ENCODE measurements at regions not wholly inside any gene's neighbourhood (a gene's known extent, or its start where the extent isn't known, plus 50 kb on each side); places are given as distances from the start of the nearest gene placed in this dataset.

DNA sequence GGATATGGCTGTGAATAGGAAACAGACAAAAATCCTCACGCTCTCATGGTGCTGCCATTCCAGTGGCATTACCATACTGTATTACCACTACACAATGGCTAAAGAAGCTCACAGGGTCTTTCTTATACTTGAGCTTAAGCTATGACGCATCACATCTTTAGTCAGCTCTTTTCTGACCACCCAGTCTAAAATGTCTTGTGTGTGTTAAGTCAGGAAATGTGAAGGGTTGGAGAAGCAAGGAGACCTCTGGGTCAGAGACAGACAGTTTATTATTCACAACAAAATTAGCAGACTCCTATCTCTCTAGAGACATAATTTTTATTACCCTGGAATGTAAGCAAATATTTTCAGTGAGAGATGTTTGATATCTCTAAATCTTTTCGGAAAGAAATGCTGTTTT lies 1583.2 kb upstream of the WWC1 start:
- ATAC-seq, result no peak
- Histone ChIP-seq H3K36me3 (replicated peaks in 1 of 2; ENCODE audit: control insufficient read depth in 1 of 2, insufficient read depth in 2 of 2, low read length in 2 of 2) (no peaks in the 10 kb centered on the region), H2AFZ (ENCODE audit: low read length) (no peak overlapping the region), H3K79me2 (ENCODE audit: insufficient read depth, low read length) (no peaks in the 10 kb centered on the region), H3K27me3 (ENCODE audit: control insufficient read depth in 1 of 2, insufficient read depth in 2 of 2, low read length in 2 of 2) (no peaks in the 10 kb centered on the region), H3K9me3 (ENCODE audit: low read length) (peaks cover 93% of the 10 kb centered on the region), H4K20me1 (ENCODE audit: insufficient read depth, low read length) (no peaks in the 10 kb centered on the region), H3K4me2 (ENCODE audit: low read depth, low read length) (no peak overlapping the region), H3K9ac (ENCODE audit: insufficient read depth, low read depth, low read length) (no peak overlapping the region), H3K27ac (ENCODE audit: extremely low read length, insufficient read depth, low read length) (no peak overlapping the region), H3K4me1 (ENCODE audit: insufficient read depth, low read length) (no peaks in the 10 kb centered on the region), H3K4me3 (replicated peaks in 1 of 3; ENCODE audit: insufficient read depth in 1 of 3, low read depth in 2 of 3, low read length in 3 of 3) (no peak overlapping the region)
- in situ Hi-C loops (cut with HindIII; ENCODE audit: extremely low pct_ligation_motif_present, low pct_unique_long_range_greater_than_20kb) (no loop called here), intact Hi-C loops (cut with micrococcal nuclease; ENCODE audit: unreplicated experiment) (no loop called here)
- DNase-seq (ENCODE audit: low spot score), result no peak
- WGBS (ENCODE audit: low lambda C conversion rate), result 44% methylated on average over 3 of the region's 3 CpGs
- no peak for FAIRE-seq
- BruUV-seq (replicated peaks), result no TSS peak
- ChIA-PET CTCF (ENCODE audit: low intra/inter-chr PET ratio, low total read pairs) (no interaction called here), POLR2A (no interaction called here)
- no peak for TF ChIP-seq ERF (CRISPR knock-in tag; IDR thresholded peaks at IDR 0.05)
- TF ChIP-seq, protein P1, sequence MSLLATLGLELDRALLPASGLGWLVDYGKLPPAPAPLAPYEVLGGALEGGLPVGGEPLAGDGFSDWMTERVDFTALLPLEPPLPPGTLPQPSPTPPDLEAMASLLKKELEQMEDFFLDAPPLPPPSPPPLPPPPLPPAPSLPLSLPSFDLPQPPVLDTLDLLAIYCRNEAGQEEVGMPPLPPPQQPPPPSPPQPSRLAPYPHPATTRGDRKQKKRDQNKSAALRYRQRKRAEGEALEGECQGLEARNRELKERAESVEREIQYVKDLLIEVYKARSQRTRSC (CRISPR knock-in tag; IDR thresholded peaks at IDR 0.05; ENCODE audit: low read depth), result no peak
- TF ChIP-seq ZNF878 (CRISPR knock-in tag; IDR thresholded peaks at IDR 0.05), result no peak
- no peak for TF ChIP-seq STAG1 (CRISPR knock-in tag; IDR thresholded peaks at IDR 0.05)

DNA sequence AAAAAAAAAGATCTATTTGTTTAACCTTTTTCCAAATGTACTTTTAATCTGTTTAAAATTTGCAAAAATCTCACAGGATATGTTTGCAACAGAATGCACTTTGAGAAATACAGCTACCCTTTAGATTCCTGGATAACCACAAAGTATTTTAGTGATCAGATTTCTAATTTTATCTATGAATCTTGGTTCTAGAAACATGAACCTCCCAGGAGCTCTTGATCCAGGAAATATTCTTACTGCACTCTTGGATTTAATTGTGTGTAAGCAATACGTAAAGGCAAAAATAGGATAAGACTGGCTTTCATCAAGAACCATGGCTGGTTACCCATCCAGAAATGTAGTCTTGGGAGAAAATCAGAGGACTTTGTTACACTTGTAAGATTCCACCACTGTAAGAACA lies 1581.8 kb upstream of the WWC1 start:
- no peak for ATAC-seq
- CTCF ChIA-PET (ENCODE audit: low intra/inter-chr PET ratio, low total read pairs), result no interaction called here
- H3K4me1 ChIP-seq (ENCODE audit: insufficient read depth, low read length), result no peaks in the 10 kb centered on the region
- WGBS (ENCODE audit: low lambda C conversion rate), result 83% methylated on average over 1 of the region's 1 CpG
- no peaks in the 10 kb centered on the region for H3K27me3 ChIP-seq (ENCODE audit: control insufficient read depth in 1 of 2, insufficient read depth in 2 of 2, low read length in 2 of 2)
- no peak overlapping the region for H3K4me2 ChIP-seq (ENCODE audit: low read depth, low read length)
- no peaks in the 10 kb centered on the region for H3K79me2 ChIP-seq (ENCODE audit: insufficient read depth, low read length)
- no peak overlapping the region for H2AFZ ChIP-seq (ENCODE audit: low read length)
- intact Hi-C loops (cut with micrococcal nuclease; ENCODE audit: unreplicated experiment), result no loop called here
- TF ChIP-seq SALL2 (CRISPR knock-in tag; IDR thresholded peaks at IDR 0.05), result no peak
- no peak for TF ChIP-seq SOX5 (CRISPR knock-in tag; IDR thresholded peaks at IDR 0.05; ENCODE audit: borderline replicate concordance)
- TF ChIP-seq HCFC1 (IDR thresholded peaks at IDR 0.05; ENCODE audit: low read depth, low read length), result no peak
- TF ChIP-seq ZSCAN9 (CRISPR knock-in tag; IDR thresholded peaks at IDR 0.05; ENCODE audit: borderline replicate concordance), result no peak
- TF ChIP-seq, protein P2, sequence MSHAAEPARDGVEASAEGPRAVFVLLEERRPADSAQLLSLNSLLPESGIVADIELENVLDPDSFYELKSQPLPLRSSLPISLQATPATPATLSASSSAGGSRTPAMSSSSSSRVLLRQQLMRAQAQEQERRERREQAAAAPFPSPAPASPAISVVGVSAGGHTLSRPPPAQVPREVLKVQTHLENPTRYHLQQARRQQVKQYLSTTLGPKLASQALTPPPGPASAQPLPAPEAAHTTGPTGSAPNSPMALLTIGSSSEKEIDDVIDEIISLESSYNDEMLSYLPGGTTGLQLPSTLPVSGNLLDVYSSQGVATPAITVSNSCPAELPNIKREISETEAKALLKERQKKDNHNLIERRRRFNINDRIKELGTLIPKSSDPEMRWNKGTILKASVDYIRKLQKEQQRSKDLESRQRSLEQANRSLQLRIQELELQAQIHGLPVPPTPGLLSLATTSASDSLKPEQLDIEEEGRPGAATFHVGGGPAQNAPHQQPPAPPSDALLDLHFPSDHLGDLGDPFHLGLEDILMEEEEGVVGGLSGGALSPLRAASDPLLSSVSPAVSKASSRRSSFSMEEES (CRISPR knock-in tag; IDR thresholded peaks at IDR 0.05), result no peak
- TF ChIP-seq HDAC2 (CRISPR knock-in tag; IDR thresholded peaks at IDR 0.05), result no peak
- no peak for TF ChIP-seq SALL1 (CRISPR knock-in tag; IDR thresholded peaks at IDR 0.05)
- TF ChIP-seq ZNF672 (CRISPR knock-in tag; IDR thresholded peaks at IDR 0.05), result no peak
- TF ChIP-seq ZNF607 (CRISPR knock-in tag; IDR thresholded peaks at IDR 0.05; ENCODE audit: borderline replicate concordance), result no peak
- no peak for TF ChIP-seq ZSCAN30 (CRISPR knock-in tag; IDR thresholded peaks at IDR 0.05)
- no peak for TF ChIP-seq XBP1 (CRISPR knock-in tag; IDR thresholded peaks at IDR 0.05)
- no peak for TF ChIP-seq HDAC1 (CRISPR knock-in tag; IDR thresholded peaks at IDR 0.05)
- TF ChIP-seq HOXD1 (CRISPR knock-in tag; IDR thresholded peaks at IDR 0.05), result no peak
- no peak for TF ChIP-seq TEAD2 (CRISPR knock-in tag; IDR thresholded peaks at IDR 0.05)
- no peak for TF ChIP-seq JDP2 (CRISPR knock-in tag; IDR thresholded peaks at IDR 0.05; ENCODE audit: borderline replicate concordance)
- no peak for TF ChIP-seq ETV6 (CRISPR knock-in tag; conservative IDR thresholded peaks at IDR 0.05)
- no peak for TF ChIP-seq KDM4B (CRISPR knock-in tag; IDR thresholded peaks at IDR 0.05)
- no peak for TF ChIP-seq ZBTB21 (CRISPR knock-in tag; IDR thresholded peaks at IDR 0.05)
- TF ChIP-seq SMAD1 (CRISPR knock-in tag; IDR thresholded peaks at IDR 0.05; ENCODE audit: borderline replicate concordance, low read depth), result no peak
- POLR2A ChIA-PET, result no interaction called here
- H3K36me3 ChIP-seq (replicated peaks in 1 of 2; ENCODE audit: control insufficient read depth in 1 of 2, insufficient read depth in 2 of 2, low read length in 2 of 2), result no peaks in the 10 kb centered on the region
- in situ Hi-C loops (cut with HindIII; ENCODE audit: extremely low pct_ligation_motif_present, low pct_unique_long_range_greater_than_20kb), result no loop called here
- no TSS peak for BruUV-seq (replicated peaks)
- no peak for FAIRE-seq
- DNase-seq (ENCODE audit: low spot score), result no peak
- no peak overlapping the region for H3K4me3 ChIP-seq (replicated peaks in 1 of 3; ENCODE audit: insufficient read depth in 1 of 3, low read depth in 2 of 3, low read length in 3 of 3)
- no peak overlapping the region for H3K9ac ChIP-seq (ENCODE audit: insufficient read depth, low read depth, low read length)
- H4K20me1 ChIP-seq (ENCODE audit: insufficient read depth, low read length), result no peaks in the 10 kb centered on the region
- H3K27ac ChIP-seq (ENCODE audit: extremely low read length, insufficient read depth, low read length), result no peak overlapping the region
- H3K9me3 ChIP-seq (ENCODE audit: low read length), result peaks cover 93% of the 10 kb centered on the region
